ENCODE measurements at regions not wholly inside any gene's neighbourhood (a gene's known extent, or its start where the extent isn't known, plus 50 kb on each side); places are given as distances from the start of the nearest gene placed in this dataset.

DNA sequence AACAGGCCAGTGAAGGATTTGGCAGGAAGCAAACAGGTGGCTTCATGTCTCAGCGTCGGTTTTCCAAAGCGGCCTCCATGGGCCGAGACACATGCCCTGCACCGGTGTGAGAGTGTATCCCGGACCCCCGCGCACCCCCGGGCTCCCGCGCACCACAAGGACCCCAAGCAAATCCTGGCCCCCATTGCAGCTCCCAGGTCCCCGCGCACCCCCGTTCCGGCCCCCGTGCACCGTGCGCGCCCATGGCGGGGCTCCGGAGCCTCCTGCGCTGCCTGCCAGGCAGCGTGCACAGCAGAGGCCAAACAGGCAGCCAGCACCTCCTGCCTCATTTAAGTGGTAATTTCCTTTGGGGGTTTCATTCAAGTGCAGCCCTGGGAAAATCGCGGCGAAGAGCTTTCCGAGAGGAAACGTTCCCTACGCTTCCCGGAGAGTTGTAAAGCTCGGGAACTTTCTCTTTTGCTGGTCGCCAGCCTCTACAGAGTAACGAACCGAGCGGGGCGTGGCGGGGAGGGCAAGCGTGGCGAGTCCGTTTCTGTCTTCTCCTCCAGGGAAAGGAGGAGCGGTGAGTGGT lies 145.5 kb upstream of the SLC24A2 start (continued):
- TF ChIP-seq, protein P1, sequence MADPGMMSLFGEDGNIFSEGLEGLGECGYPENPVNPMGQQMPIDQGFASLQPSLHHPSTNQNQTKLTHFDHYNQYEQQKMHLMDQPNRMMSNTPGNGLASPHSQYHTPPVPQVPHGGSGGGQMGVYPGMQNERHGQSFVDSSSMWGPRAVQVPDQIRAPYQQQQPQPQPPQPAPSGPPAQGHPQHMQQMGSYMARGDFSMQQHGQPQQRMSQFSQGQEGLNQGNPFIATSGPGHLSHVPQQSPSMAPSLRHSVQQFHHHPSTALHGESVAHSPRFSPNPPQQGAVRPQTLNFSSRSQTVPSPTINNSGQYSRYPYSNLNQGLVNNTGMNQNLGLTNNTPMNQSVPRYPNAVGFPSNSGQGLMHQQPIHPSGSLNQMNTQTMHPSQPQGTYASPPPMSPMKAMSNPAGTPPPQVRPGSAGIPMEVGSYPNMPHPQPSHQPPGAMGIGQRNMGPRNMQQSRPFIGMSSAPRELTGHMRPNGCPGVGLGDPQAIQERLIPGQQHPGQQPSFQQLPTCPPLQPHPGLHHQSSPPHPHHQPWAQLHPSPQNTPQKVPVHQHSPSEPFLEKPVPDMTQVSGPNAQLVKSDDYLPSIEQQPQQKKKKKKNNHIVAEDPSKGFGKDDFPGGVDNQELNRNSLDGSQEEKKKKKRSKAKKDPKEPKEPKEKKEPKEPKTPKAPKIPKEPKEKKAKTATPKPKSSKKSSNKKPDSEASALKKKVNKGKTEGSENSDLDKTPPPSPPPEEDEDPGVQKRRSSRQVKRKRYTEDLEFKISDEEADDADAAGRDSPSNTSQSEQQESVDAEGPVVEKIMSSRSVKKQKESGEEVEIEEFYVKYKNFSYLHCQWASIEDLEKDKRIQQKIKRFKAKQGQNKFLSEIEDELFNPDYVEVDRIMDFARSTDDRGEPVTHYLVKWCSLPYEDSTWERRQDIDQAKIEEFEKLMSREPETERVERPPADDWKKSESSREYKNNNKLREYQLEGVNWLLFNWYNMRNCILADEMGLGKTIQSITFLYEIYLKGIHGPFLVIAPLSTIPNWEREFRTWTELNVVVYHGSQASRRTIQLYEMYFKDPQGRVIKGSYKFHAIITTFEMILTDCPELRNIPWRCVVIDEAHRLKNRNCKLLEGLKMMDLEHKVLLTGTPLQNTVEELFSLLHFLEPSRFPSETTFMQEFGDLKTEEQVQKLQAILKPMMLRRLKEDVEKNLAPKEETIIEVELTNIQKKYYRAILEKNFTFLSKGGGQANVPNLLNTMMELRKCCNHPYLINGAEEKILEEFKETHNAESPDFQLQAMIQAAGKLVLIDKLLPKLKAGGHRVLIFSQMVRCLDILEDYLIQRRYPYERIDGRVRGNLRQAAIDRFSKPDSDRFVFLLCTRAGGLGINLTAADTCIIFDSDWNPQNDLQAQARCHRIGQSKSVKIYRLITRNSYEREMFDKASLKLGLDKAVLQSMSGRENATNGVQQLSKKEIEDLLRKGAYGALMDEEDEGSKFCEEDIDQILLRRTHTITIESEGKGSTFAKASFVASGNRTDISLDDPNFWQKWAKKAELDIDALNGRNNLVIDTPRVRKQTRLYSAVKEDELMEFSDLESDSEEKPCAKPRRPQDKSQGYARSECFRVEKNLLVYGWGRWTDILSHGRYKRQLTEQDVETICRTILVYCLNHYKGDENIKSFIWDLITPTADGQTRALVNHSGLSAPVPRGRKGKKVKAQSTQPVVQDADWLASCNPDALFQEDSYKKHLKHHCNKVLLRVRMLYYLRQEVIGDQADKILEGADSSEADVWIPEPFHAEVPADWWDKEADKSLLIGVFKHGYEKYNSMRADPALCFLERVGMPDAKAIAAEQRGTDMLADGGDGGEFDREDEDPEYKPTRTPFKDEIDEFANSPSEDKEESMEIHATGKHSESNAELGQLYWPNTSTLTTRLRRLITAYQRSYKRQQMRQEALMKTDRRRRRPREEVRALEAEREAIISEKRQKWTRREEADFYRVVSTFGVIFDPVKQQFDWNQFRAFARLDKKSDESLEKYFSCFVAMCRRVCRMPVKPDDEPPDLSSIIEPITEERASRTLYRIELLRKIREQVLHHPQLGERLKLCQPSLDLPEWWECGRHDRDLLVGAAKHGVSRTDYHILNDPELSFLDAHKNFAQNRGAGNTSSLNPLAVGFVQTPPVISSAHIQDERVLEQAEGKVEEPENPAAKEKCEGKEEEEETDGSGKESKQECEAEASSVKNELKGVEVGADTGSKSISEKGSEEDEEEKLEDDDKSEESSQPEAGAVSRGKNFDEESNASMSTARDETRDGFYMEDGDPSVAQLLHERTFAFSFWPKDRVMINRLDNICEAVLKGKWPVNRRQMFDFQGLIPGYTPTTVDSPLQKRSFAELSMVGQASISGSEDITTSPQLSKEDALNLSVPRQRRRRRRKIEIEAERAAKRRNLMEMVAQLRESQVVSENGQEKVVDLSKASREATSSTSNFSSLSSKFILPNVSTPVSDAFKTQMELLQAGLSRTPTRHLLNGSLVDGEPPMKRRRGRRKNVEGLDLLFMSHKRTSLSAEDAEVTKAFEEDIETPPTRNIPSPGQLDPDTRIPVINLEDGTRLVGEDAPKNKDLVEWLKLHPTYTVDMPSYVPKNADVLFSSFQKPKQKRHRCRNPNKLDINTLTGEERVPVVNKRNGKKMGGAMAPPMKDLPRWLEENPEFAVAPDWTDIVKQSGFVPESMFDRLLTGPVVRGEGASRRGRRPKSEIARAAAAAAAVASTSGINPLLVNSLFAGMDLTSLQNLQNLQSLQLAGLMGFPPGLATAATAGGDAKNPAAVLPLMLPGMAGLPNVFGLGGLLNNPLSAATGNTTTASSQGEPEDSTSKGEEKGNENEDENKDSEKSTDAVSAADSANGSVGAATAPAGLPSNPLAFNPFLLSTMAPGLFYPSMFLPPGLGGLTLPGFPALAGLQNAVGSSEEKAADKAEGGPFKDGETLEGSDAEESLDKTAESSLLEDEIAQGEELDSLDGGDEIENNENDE (IDR thresholded peaks at IDR 0.05; ENCODE audit: insufficient replicate concordance, low read length), result no peak
- no peak for TF ChIP-seq RXRA (IDR thresholded peaks at IDR 0.05; ENCODE audit: insufficient read depth, low read depth, low read length)
- no peak for TF ChIP-seq ZNF274 (IDR thresholded peaks at IDR 0.05; ENCODE audit: borderline replicate concordance, extremely low read depth, low read length)
- TF ChIP-seq JUN (IDR thresholded peaks at IDR 0.05; ENCODE audit: low read depth, low read length), result no peak
- no peak for TF ChIP-seq SIX5 (IDR thresholded peaks at IDR 0.05; ENCODE audit: low read depth, low read length)
- TF ChIP-seq SP1 (IDR thresholded peaks at IDR 0.05; ENCODE audit: low read depth, low read length), result no peak
- TF ChIP-seq CBX5 (IDR thresholded peaks at IDR 0.05; ENCODE audit: low read depth, low read length), result no peak
- no peak for TF ChIP-seq EZH2 (IDR thresholded peaks at IDR 0.05; ENCODE audit: low read depth, low read length, severe bottlenecking)
- peak; percentile 85 for TF ChIP-seq ASH2L (IDR thresholded peaks at IDR 0.05; ENCODE audit: low read length)
- TF ChIP-seq SUZ12 (IDR thresholded peaks at IDR 0.05; ENCODE audit: low read length), result no peak
- TF ChIP-seq RBBP5 (IDR thresholded peaks at IDR 0.05; ENCODE audit: borderline replicate concordance, low read depth, low read length), result no peak
- no peak for TF ChIP-seq BCL11A (IDR thresholded peaks at IDR 0.05; ENCODE audit: low read depth in 2 of 2, low read length in 2 of 2)

Data from H1 (cell line).